Lung microvascular endothelial cell (primary cell): ENCODE measurements at regions not wholly inside any gene's neighbourhood (a gene's known extent, or its start where the extent isn't known, plus 50 kb on each side); places are given as distances from the start of the nearest gene placed in this dataset.
"Not testable (repeated sequence)": the region's sequence is repeated elsewhere in the genome, so short reads cannot be mapped to it uniquely, and the experiment has no call there.

Source experiments
- DNase-seq, 2 donors: peaks; one replicate each; pipeline versions ENCODE4 v3.0.0 to v3.0.0-alpha.2; 2010; ENCODE audit warnings: low read depth in 2 of 2

DNA sequence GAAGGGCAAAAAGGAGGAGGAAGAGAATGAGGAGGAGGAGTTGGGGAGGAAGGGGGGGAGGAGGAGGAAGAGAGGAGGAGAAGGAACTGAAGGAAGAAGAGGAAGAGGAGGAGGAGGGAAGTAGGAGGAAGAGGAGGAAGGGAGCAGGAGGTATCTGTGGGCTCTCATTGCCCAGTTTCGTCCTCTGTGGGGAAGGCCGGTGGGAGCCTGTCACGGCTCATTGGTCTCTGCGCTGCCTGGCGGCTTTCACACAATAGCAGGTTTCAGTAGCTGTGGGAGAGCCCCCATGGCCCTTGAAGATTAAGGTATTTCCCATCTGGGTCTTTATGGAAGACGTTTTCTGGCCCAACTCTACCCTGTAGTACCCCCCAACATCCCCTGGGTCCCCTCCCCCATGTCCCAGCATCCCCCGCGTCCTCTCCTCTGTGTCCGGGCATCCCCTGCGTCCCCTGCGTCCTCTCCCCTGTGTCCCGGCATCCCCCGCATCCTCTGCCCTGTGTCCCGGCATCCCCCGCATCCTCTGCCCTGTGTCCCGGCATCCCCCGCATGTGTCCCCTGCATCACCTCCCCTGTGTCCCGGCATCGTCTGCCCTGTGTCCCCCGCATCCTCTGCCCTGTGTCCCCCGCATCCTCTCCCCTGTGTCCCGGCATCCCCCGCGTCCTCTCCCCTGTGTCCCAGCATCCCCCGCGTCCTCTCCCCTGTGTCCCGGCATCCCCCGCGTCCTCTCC lies 278.2 kb upstream of the SFSWAP start:
- DNase-seq = no peak

- peak in 1 of 2 donors; percentile 48 for DNase-seq
These were observed 276.4 kb upstream of the SFSWAP start for GRCh38 chr12:131434208-131435125.

GRCh38 chr12:131436922-131437705 lies 273.8 kb upstream of the SFSWAP start:
- DNase-seq = no peak

- DNase-seq = no peak
These were observed 273.0 kb upstream of the SFSWAP start for GRCh38 chr12:131437706-131438492.

GRCh38 chr12:131438493-131438835 lies 272.4 kb upstream of the SFSWAP start:
- DNase-seq = not testable (repeated sequence)

DNA sequence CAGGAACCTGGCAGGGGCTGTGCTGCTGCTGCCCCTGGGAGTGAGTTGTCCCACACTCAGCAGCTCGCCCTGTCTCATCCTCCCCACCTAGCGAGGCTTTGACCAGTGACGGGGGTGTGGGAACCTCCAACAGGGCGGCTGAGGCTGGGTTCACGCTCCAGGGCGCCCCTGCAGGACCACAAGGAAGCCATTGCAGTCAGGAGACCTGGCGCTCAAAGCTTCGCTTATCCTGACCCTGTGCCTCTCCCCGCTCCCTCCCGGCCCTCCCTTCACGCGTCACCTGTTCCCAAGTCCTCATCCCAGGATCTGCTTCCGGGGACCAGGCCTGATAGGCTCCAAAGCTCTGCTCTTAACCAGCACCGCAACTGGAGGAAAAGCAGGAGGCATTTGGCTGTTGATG lies 272.0 kb upstream of the SFSWAP start:
- DNase-seq = no peak

DNA sequence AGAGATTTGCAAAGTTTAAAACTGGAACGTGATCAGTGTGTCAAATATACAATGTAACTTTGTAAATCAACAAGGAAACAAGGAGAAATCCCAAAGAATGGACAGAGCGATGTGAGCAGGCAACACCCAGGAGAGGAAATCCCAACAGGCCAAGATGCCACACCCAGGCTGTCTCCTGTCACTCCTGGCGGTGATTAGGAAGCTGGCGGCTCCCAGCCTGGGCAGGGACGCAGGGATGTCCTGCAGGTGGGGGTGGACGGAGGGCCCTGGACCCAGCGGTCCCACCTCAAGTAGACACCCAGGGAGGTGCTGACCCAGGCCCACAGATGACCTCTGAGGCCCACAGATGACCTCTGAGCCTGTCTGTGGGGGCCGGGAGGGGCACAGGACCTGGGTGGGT lies 271.1 kb upstream of the SFSWAP start:
- not testable (repeated sequence) for DNase-seq

DNA sequence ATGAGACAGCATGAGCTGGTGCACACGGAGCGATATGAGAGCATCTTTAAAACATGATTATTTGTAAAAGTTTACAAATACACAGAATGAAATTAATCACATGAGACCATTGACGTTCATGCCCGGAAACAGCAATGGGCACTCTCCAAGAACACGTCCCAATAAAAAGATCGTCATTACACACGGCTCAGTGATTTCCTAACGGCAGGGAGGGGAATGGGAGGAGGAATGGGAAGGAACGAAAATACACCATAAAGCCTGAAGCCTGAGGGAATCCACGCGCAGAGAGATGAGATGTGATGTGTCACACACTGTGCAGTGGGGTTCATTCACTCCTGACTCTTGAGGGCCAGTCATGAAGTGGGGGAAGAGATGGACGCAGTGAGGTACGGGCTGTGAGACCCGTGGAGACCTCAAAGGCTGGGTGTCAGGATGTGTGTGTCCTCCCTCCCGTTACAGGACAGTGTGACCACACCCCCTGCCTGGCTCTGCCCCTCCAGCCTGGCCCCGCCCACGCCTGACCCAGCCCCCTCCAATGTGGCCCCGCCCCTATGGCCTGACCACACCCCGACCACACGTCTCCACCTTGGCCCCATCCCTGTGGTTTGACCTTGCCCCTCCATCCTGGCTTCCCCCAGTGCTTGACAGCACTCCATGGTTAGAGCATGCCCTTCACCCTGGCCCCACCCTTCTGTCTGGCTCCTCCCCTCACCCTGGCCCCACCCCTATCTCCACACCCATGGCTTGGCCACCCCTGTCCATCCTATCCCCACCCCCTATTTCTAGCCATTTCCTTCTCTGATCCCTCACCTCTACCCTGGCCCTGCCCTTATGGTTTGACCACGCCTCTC lies 270.5 kb upstream of the SFSWAP start:
- DNase-seq = not testable (repeated sequence)

GRCh38 chr12:131441060-131441396 lies 269.9 kb upstream of the SFSWAP start:
- DNase-seq = no peak

- DNase-seq = no peak
These were observed 269.1 kb upstream of the SFSWAP start for GRCh38 chr12:131441638-131442336.

- no peak for DNase-seq
These were observed 268.5 kb upstream of the SFSWAP start for GRCh38 chr12:131442337-131442918.

DNA sequence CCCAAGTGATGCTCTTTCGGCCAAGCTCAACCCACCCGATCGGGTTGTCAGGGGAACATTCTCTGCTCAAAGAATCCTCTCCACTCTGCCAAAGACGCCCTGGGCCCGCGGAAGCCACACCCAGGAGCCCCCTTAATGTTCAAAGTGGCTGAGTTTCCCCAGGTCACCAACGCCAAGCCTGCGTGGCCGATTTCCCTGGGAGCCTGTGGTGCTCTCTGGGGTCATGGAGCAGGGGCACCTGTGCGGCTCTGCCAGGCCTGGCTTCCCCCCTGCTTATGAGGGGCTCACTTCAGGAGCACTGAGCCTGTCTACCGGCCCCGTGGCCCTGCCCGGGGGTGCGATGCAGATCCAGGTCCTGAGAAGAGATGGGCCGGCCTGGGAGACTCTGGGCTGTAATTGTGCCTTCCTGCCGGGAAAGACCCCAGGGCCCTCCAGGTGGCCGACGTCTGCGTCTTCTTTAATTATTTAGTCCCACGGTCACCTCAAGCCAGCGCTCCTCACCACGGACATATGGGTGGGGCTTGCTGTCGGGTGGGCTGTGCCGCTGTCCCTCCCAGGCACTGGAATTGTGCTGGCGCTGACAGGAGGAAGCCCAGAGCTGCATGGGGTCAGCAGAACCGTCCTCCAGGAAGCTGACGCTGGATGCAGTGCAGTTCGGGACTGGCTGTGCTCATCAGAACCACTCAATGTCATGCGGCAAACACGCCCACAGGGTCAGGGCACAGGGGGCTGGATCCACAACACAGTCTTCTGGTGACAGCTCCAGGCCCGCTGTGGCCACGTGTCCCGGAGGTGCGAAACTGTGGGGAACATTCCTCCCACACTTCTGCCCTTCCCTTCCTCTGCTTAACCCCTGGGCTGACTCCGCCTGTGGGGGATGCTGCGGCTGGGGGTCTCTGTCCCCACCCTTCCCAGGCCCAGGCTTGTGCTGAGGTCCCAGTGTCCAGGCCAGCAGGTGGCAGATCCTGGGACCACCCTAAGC lies 267.6 kb upstream of the SFSWAP start:
- peak in 1 of 2 donors; percentile 63 for DNase-seq

DNA sequence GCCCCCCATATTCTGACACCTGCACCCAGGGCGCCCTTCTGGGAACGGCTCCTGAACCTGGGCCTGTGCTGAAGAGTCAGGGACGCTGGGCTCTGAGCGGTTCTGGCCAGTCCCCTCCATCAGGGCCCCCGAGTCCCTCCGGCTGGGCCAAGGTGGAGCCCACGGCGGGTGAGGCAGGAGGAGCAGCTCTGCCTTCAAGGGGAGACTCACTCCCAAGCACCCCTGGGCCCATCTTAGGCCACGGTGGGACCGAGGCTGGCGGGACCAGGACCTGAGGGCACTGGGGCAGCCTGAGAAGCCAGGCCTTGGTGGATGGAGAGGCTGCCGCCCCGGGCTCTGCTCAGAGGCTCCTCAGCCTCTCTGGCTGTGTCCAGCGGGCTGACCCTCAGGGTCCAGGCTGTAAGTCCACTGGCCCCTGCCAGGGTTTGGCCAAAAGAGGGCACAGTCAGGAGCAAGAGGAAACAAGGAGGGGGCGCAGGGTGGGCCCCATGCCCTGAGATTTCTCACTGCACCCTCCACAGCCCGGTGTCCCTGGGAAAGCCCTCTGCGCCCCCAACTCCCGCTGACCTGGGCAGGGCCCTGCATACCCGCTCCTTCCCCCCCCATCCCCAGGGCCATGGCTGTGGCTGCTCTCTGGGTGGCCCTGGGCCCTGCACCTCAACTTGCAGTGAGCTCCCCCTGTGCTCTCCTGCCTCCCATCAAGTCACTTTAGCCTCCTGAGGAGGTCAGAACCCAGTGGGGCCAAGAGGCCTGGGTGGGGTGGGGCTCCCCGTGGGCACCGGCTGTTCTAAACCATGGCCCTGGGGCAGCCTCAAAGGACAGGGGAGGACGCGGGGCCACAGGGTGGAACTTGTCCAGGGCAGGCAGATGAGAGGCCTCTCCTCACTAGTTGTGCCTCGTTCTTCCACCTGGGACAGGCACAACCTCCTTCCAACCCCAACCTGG lies 266.4 kb upstream of the SFSWAP start:
- DNase-seq = no peak

DNA sequence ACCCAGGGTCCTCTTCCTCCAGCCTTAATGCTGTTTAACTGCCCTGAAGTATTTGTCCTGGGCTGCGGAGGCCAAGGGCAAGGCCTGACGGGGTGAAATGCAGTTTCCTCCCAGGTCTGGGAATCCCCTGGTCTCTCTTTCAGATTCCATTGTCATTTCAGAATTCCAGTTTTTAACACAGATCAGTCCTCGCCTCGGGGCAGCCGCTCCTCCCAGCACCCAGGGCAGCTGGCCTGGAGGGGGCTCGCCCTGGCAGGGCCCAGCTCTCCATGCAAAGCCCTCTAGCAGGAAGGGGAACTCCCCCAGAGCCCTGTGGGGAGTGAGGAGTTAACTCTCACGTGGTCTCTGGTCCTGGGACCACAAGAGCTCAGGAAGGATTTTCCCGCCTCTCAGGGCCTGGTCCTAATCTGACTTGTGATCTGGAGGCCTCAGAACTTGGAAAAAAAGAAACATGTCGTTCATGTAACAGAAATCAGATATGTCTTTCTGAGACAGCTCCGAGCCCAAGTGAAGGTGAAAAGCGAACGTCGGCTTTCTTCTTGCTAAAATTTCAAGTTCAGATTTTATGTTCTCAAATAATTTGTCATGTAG lies 265.6 kb upstream of the SFSWAP start:
- no peak for DNase-seq

GRCh38 chr12:131445795-131446194 lies 265.1 kb upstream of the SFSWAP start:
- DNase-seq = no peak

- not testable (repeated sequence) for DNase-seq
These were observed 263.3 kb upstream of the SFSWAP start for GRCh38 chr12:131447636-131448035.
